H1 (cell line): ENCODE measurements at regions not wholly inside any gene's neighbourhood (a gene's known extent, or its start where the extent isn't known, plus 50 kb on each side); places are given as distances from the start of the nearest gene placed in this dataset.

ENCODE experiments used
- CTCF ChIA-PET: fragments of 300-600 bp; sonication (Branson Sonifier 250); formaldehyde crosslinking; loops from one replicate; lab custom pipeline; 2021; ENCODE audit not compliant: partially characterized antibody; lab: Charles Lee
- POLR2A ChIA-PET: fragments of 300-600 bp; sonication (Branson Sonifier 250); formaldehyde crosslinking; loops from one replicate; lab custom pipeline; 2021; ENCODE audit warnings: inconsistent platforms; ENCODE audit not compliant: partially characterized antibody; lab: Charles Lee
- DNase-seq, 2 experiments: peaks; one replicate each; pipeline versions ENCODE4 v3.0.0 to v3.0.0-alpha.2; 2010 to 2022; ENCODE audit warnings: low spot score in 2 of 2, low read depth in 1 of 2, mixed read lengths in 1 of 2
- FAIRE-seq: peaks from 2 replicates; lab custom pipeline; 2011; peaks lifted over from hg19 to GRCh38; lab: Jason Lieb, UNC
- H2AFZ ChIP-seq: 2 replicates; pipeline ENCODE4 v1.8.1; 2012; ENCODE audit warnings: low read length, inconsistent platforms
- H2AK5ac ChIP-seq: 2 replicates; pipeline ENCODE4 v1.6.1; 2013; ENCODE audit warnings: low read depth, low read length
- H2BK120ac ChIP-seq: replicated peaks from 2 replicates; pipeline ENCODE3; 2013; ENCODE audit warnings: low read depth, low read length, inconsistent platforms
- H2BK12ac ChIP-seq: 2 replicates; pipeline ENCODE4 v1.6.1; 2013; ENCODE audit warnings: low read depth, low read length
- H2BK15ac ChIP-seq: 2 replicates; pipeline ENCODE4 v1.6.1; 2013; ENCODE audit warnings: low read length
- H2BK20ac ChIP-seq: 2 replicates; pipeline ENCODE4 v1.6.1; 2013; ENCODE audit warnings: low read length
- H2BK5ac ChIP-seq: 2 replicates; pipeline ENCODE4 v1.6.1; 2013; ENCODE audit warnings: low read depth, low read length
- H3K14ac ChIP-seq: 2 replicates; pipeline ENCODE4 v1.6.1; 2013; ENCODE audit warnings: inconsistent platforms; ENCODE audit not compliant: insufficient read length
- H3K18ac ChIP-seq: 2 replicates; pipeline ENCODE4 v1.6.1; 2013; ENCODE audit warnings: low read length; ENCODE audit errors: extremely low read depth
- H3K23ac ChIP-seq: 2 replicates; pipeline ENCODE4 v1.6.1; 2013; ENCODE audit warnings: inconsistent platforms; ENCODE audit not compliant: insufficient read length
- H3K23me2 ChIP-seq: 2 replicates; pipeline ENCODE4 v1.6.1; 2013; ENCODE audit warnings: low read depth, low read length
- H3K27ac ChIP-seq: 2 replicates; pipeline ENCODE4 v1.6.1; 2011; ENCODE audit warnings: low read depth, low read length, inconsistent platforms
- H3K27me3 ChIP-seq, 4 experiments: replicated peaks in 1 of 4; 1 replicate in 1 of 4; 2 replicates in 3 of 4; pipeline versions ENCODE4 v1.6.1 to v1.8.1; 2011 to 2013; ENCODE audit warnings: low read length in 3 of 4, mild to moderate bottlenecking in 3 of 4, inconsistent platforms in 2 of 4, mixed read lengths in 2 of 4, moderate library complexity in 1 of 4; ENCODE audit not compliant: control insufficient read depth in 3 of 4, insufficient read depth in 3 of 4; ENCODE audit errors: extremely low read depth in 1 of 4
- H3K36me3 ChIP-seq, 4 experiments: 2 replicates each; pipeline versions ENCODE4 v1.6.1 to v1.8.1; 2011 to 2013; ENCODE audit warnings: mild to moderate bottlenecking in 4 of 4, low read length in 3 of 4, moderate library complexity in 2 of 4, control low read depth in 1 of 4, inconsistent platforms in 1 of 4; ENCODE audit not compliant: insufficient read depth in 4 of 4, control insufficient read depth in 2 of 4
- H3K4ac ChIP-seq: replicated peaks from 2 replicates; pipeline ENCODE3; 2013; ENCODE audit warnings: low read length, low read depth, mixed read lengths, inconsistent platforms; ENCODE audit not compliant: insufficient read length
- H3K4me1 ChIP-seq, 4 experiments: replicated peaks in 1 of 4; 1 replicate in 1 of 4; 2 replicates in 3 of 4; pipeline versions ENCODE4 v1.6.1 to v1.8.1; 2011 to 2013; ENCODE audit warnings: low read length in 3 of 4, inconsistent platforms in 2 of 4, mixed read lengths in 1 of 4; ENCODE audit not compliant: insufficient read depth in 4 of 4, control insufficient read depth in 3 of 4
- H3K4me2 ChIP-seq, 2 experiments: 2 replicates each; pipeline versions ENCODE4 v1.6.1 to v1.8.1; 2011 to 2013; ENCODE audit warnings: low read depth in 2 of 2, low read length in 2 of 2, control low read depth in 1 of 2, inconsistent platforms in 1 of 2, mild to moderate bottlenecking in 1 of 2; ENCODE audit not compliant: insufficient read depth in 1 of 2
- H3K4me3 ChIP-seq, 4 experiments: fragments of 200-600, 300-600 bp in 1 of 4; sonication (generic), shearing (Covaris generic), sonication (Bioruptor Twin) in 1 of 4; 2 replicates each; pipeline versions ENCODE4 v1.5.1 to v1.8.1; 2011 to 2016; ENCODE audit warnings: low read length in 4 of 4, low read depth in 3 of 4, control low read depth in 2 of 4, inconsistent platforms in 2 of 4, mild to moderate bottlenecking in 2 of 4, mixed read lengths in 1 of 4, moderate library complexity in 1 of 4; ENCODE audit not compliant: insufficient read depth in 2 of 4; ENCODE audit errors: extremely low read depth in 1 of 4
- H3K56ac ChIP-seq: replicated peaks from 2 replicates; pipeline ENCODE3; 2013; ENCODE audit warnings: low read depth, mild to moderate bottlenecking, mixed read lengths, low read length, inconsistent platforms; ENCODE audit not compliant: insufficient read length
- H3K79me1 ChIP-seq: 2 replicates; pipeline ENCODE4 v1.6.1; 2013; ENCODE audit warnings: low read depth, low read length, control low read depth
- H3K79me2 ChIP-seq, 2 experiments: 2 replicates each; pipeline versions ENCODE4 v1.6.1 to v1.8.1; 2012 to 2013; ENCODE audit warnings: low read length in 2 of 2, mild to moderate bottlenecking in 2 of 2, inconsistent platforms in 1 of 2; ENCODE audit not compliant: insufficient read depth in 2 of 2, control insufficient read depth in 1 of 2
- H3K9ac ChIP-seq, 4 experiments: replicated peaks in 1 of 4; 1 replicate in 1 of 4; 2 replicates in 3 of 4; pipeline versions ENCODE4 v1.6.1 to v1.8.1; 2011 to 2013; ENCODE audit warnings: low read depth in 3 of 4, low read length in 3 of 4, control low read depth in 2 of 4, mild to moderate bottlenecking in 2 of 4, moderate library complexity in 2 of 4, inconsistent platforms in 1 of 4; ENCODE audit errors: extremely low read depth in 1 of 4
- H3K9me3 ChIP-seq, 2 experiments: 2 replicates each; pipeline versions ENCODE4 v1.6.1 to v1.8.1; 2012 to 2013; ENCODE audit warnings: mild to moderate bottlenecking in 2 of 2, moderate library complexity in 2 of 2, control low read depth in 1 of 2, inconsistent platforms in 1 of 2, low read depth in 1 of 2, low read length in 1 of 2, mixed read lengths in 1 of 2; ENCODE audit not compliant: insufficient read depth in 2 of 2
- H4K20me1 ChIP-seq, 2 experiments: replicated peaks in 1 of 2; 2 replicates each; pipeline versions ENCODE3 to v1.8.1; 2011 to 2013; ENCODE audit warnings: inconsistent platforms in 2 of 2, low read length in 2 of 2, mild to moderate bottlenecking in 1 of 2; ENCODE audit not compliant: insufficient read depth in 2 of 2, control insufficient read depth in 1 of 2
- H4K5ac ChIP-seq: 2 replicates; pipeline ENCODE4 v1.6.1; 2013; ENCODE audit warnings: low read length, low read depth, mixed read lengths, inconsistent platforms; ENCODE audit not compliant: insufficient read length
- H4K8ac ChIP-seq: 2 replicates; pipeline ENCODE4 v1.8.0; 2013; ENCODE audit warnings: mild to moderate bottlenecking, moderate library complexity, low read length, inconsistent platforms; ENCODE audit not compliant: insufficient read depth; ENCODE audit errors: extremely low read depth
- H4K91ac ChIP-seq: replicated peaks from 2 replicates; pipeline ENCODE3; 2013; ENCODE audit warnings: low read length, mixed read lengths, inconsistent platforms; ENCODE audit not compliant: insufficient read length
- BACH1 ChIP-seq: IDR thresholded peaks from 2 replicates; pipeline ENCODE4 v1.6.1; 2012; ENCODE audit warnings: low read length, improper control_type of control experiment
- CHD1 ChIP-seq: IDR thresholded peaks from 2 replicates; pipeline ENCODE4 v1.6.1; 2012; ENCODE audit warnings: low read depth, low read length, improper control_type of control experiment
- E2F6 ChIP-seq: IDR thresholded peaks from 2 replicates; pipeline ENCODE4 v1.6.1; 2012; ENCODE audit warnings: inconsistent platforms
- JUND ChIP-seq: IDR thresholded peaks from 2 replicates; pipeline ENCODE4 v1.6.1; 2011; ENCODE audit warnings: mild to moderate bottlenecking, improper control_type of control experiment, low read length
- KDM4A ChIP-seq: IDR thresholded peaks from one replicate; pipeline ENCODE4 v1.7.1; 2012; ENCODE audit warnings: low read depth, mild to moderate bottlenecking, moderate library complexity, low read length, inconsistent platforms; ENCODE audit not compliant: severe bottlenecking
- MAX ChIP-seq: IDR thresholded peaks from 2 replicates; pipeline ENCODE4 v1.6.1; 2012; ENCODE audit warnings: inconsistent platforms
- PHF8 ChIP-seq: fragments of 200-600 bp; sonication (generic); conservative IDR thresholded peaks from 2 replicates; pipeline ENCODE4 v1.7.1; 2012; ENCODE audit warnings: low read depth, mild to moderate bottlenecking, inconsistent platforms, low read length, moderate library complexity
- SP4 ChIP-seq: IDR thresholded peaks from 2 replicates; pipeline ENCODE4 v1.6.1; 2012; ENCODE audit warnings: low read length, inconsistent platforms
- TBP ChIP-seq: IDR thresholded peaks from 2 replicates; pipeline ENCODE4 v1.6.1; 2011; ENCODE audit warnings: low read depth, low read length, improper control_type of control experiment
- TCF12 ChIP-seq: IDR thresholded peaks from 2 replicates; pipeline ENCODE4 v1.6.1; 2011; ENCODE audit warnings: low read depth, mild to moderate bottlenecking, low read length
- USF2 ChIP-seq: IDR thresholded peaks from 2 replicates; pipeline ENCODE4 v1.6.1; 2011; ENCODE audit warnings: low read length, improper control_type of control experiment
- WGBS, 2 experiments: shearing (Covaris generic) in 1 of 2; methylation state at CpG; one replicate each; pipeline versions ENCODE4 v1.1.6 to v1.1.7; 2013 to 2015; ENCODE audit warnings: low lambda C conversion rate in 2 of 2, mixed read lengths in 2 of 2, inconsistent platforms in 1 of 2, low coverage in 1 of 2, missing lambda C conversion rate in 1 of 2; ENCODE audit not compliant: insufficient replicate concordance in 2 of 2, insufficient coverage in 1 of 2, insufficient read length in 1 of 2; ENCODE audit errors: extremely low coverage in 1 of 2, missing lambda C conversion rate in 1 of 2; 5-methylcytosine and 5-hydroxymethylcytosine counted together
- TF ChIP-seq, protein P1 (sequence below): IDR thresholded peaks from 2 replicates; pipeline ENCODE4 v1.6.1; 2011; ENCODE audit warnings: low read depth, mild to moderate bottlenecking, low read length; ENCODE audit not compliant: insufficient read depth

DNA sequence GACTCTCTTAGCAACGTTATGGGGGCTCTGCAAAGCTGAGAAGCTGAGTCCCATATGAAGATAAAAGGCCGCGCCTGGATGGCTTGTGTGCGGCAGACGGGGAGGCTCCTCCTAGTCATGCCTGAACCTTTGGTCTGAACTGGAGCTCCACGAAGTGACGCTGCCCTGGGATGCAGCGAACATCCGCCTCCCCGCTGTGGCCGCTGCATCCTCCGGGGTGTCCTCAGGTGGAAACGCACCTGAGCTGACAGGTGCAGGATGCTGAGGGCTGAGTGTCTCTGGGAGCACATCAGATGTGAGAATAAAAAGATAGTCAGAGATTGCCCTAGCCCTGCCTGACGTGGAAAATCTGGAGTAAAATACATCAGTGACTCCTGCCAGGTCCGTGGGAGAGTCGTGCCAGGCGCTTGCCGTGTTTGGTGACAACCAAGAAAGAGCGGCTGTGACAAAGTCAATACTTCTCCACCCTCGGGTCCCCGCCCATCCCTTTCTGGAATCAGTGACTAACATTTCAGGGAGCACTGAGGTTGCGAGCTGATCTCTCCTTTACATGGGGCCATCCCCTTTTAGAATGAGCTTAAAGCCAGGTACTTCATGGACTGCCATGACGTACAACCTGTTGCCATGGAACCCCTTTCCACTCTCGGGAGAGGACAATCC is 162.8 kb upstream of the AFDN start:
- no peaks in the 10 kb centered on the region for H3K9me3 ChIP-seq
- no peak overlapping the region for H3K14ac ChIP-seq
- TF ChIP-seq SP4 (no peak), CHD1 (no peak), KDM4A (no peak), TCF12 (no peak), E2F6 (no peak), MAX (no peak), USF2 (no peak), BACH1 (no peak), JUND (no peak), PHF8 (no peak), TBP (no peak)
- TF ChIP-seq, protein P1, sequence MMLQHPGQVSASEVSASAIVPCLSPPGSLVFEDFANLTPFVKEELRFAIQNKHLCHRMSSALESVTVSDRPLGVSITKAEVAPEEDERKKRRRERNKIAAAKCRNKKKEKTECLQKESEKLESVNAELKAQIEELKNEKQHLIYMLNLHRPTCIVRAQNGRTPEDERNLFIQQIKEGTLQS = no peak

More for the DNA sequence above, 162.8 kb upstream of the AFDN start:
- Histone ChIP-seq H4K8ac (no peak overlapping the region), H3K4me3 (no peak overlapping the region), H3K4ac (no peak overlapping the region), H2AK5ac (no peak overlapping the region), H3K36me3 (no peaks in the 10 kb centered on the region), H3K79me1 (no peaks in the 10 kb centered on the region), H2AFZ (no peak overlapping the region), H2BK5ac (no peak overlapping the region), H4K91ac (no peak overlapping the region), H3K56ac (no peak overlapping the region), H3K23me2 (no peaks in the 10 kb centered on the region; the same call in 1 of the 2 replicates), H3K4me2 (no peak overlapping the region), H3K27me3 (no peaks in the 10 kb centered on the region), H4K20me1 (no peaks in the 10 kb centered on the region), H3K18ac (no peak overlapping the region), H2BK15ac (no peak overlapping the region), H3K4me1 (peaks cover 0 to 2% (median 0%) of the 10 kb centered on the region in 4 experiments; a peak in 1 of 7 replicates), H2BK12ac (no peak overlapping the region), H3K79me2 (no peaks in the 10 kb centered on the region), H4K5ac (no peak overlapping the region), H2BK20ac (no peak overlapping the region), H2BK120ac (no peak overlapping the region), H3K27ac (no peak overlapping the region), H3K23ac (no peak overlapping the region), H3K9ac (no peak overlapping the region)
- DNase-seq = no peak
- 88% methylated on average over 24 of the region's 24 CpGs; no CpG with 5 or more reads in 1 of the 2 experiments for WGBS, 2 experiments
- no peak for FAIRE-seq
- ChIA-PET CTCF (interaction anchor here (0.8 kb wide), 1 partner anchor 96 kb away, joined by 3 read pairs; no protein-coding TSS in a partner anchor), POLR2A (no interaction called here)
